DMS53 treated with DMSO at 0.1 percent for 48 hours (cell line): ENCODE measurements at regions not wholly inside any gene's neighbourhood (a gene's known extent, or its start where the extent isn't known, plus 50 kb on each side); places are given as distances from the start of the nearest gene placed in this dataset.

Experiments used
- DNase-seq: peaks from one replicate; lab custom pipeline; 2025; ENCODE audit not compliant: unreplicated experiment; lab: John Stamatoyannopoulos, UW

DNA sequence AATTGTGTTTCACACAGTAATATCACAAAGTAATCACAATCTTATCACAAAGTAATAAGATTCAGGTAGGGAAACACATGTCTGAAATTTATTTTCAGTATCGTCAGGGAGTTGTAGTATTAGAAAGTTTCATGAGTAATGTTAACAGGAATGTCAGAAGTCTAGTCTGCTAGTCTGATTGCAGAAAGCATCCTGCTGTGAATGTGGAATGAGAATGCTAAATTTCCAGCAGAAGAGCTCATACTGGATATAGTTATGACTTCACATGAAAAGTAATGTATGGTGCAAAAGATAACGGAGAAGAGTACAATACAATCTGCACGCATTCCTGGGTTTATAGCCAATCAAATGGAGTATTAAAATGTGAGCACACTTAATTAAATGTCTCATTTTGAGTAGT lies 494.7 kb upstream of the SETBP1 start:
- DNase-seq, result no peak

DNA sequence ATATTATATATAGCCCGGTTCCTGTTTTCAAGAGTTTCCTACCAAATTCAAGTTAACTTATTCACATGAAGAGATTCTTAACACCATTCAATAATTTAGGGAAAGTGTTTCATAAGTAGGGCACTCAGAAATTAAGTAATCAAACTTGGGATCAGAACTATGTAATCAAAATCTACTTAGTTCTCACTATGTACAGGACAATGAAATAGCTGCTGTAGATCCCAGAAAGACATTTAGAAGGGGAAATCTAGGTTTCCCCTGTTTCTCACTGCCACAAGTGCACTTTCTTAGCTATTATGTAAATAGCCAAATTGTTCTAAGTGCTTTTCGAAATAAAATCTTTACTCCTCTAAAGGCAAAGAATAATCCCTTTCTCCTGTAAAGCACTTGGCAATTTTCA lies 493.6 kb upstream of the SETBP1 start:
- DNase-seq, result no peak

DNA sequence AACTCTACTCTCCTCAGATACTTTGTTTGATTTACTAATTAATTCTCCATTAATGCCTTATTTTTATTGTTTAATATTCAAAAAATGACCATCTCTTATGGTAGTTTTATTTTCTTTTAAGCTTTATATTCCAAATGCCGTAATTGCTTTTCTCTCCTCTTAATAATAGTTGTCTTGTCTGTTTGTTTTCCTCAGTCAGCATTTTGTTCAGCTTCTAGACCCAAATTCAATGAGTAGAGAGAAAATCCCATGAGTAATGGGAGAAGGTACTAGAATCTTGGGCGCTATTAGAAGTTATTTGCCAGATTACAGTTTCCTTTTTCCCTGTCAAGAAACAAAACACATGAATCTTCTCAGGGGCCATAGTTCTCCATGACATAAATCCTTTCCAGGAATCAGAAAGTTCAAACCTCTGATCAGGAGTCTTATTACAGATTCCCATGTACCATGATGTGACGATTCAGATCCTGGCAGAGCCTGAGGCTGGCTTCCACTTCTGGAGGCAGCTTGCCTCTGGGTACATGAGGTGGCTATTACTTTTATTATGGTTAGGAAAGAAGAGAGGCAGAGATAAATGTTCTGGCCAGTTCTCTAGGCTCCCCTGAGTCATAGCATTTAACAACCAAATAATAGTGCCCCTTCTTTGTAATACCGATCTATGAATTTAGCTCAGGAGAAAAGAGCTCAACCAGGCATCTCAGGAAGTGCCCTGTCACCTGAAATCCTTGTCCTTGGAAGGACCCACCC lies 485.1 kb upstream of the SETBP1 start:
- DNase-seq, result no peak

DNA sequence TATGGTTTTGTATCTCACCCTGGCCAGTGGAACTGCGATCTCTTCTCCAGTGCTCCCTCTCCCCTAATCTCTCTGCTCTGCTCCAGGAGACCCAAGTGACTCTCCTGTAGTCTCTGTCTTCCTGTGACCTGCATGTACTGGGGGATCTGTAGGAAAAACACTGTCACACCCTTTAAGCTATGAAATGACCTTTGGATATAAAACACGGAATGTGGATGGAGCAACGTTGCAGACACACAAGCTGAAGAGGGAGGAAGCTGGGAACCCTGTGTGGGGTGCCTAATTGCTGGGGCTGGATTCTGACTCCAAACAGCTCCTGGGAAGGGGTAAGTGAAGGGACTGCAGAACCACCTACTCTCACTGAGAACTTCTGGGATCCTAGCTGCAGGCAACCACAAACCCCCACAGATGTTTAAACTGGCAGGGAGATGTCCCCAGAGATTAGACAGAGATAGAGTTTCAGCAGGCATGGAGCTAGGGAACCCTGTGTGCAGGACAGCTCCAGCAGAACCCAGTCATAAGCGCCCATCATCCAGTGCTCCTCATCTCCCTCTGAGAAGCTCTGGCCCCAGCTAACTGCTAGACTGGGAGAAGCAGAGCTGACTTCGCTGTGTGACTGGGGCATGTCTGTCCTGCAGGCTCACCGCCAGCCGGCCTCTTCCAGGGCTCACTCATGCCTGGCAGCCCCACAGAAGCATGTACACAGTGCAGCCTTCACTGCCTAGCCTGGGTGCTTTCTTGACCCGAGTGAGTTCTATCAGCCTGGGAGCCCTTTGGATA lies 482.7 kb upstream of the SETBP1 start:
- DNase-seq, result no peak

DNA sequence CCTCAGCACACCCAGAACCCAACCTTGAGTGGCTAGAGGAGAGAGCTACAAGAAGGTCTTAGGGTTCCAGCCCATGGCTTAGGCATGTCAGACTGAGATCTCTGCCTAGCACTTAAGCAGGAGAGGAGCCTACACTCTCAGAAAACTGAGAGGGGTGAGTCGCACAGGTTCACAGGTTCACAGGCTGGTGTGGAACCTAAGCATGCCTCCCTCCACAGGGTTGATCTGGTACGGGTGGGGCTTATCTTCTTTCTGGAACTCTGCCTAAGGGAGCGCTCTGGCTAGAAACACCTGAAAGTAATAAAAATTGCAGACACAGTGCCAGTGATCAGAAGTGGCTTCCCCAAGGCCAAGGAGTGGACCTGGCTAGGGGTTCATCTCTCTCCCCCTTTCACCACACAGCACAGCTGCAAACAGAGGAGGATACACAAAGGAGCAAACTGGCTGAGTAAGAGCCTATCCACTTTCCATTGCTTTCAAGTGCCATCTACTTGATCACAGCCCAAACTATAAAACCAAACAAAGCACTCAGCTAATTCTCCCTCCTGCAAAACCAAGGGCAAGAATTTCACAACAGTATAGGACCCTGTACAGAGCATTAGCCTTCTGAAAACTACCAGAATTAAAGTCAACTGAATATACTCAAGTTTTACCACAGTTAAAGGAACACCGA lies 481.9 kb upstream of the SETBP1 start:
- DNase-seq, result no peak

DNA sequence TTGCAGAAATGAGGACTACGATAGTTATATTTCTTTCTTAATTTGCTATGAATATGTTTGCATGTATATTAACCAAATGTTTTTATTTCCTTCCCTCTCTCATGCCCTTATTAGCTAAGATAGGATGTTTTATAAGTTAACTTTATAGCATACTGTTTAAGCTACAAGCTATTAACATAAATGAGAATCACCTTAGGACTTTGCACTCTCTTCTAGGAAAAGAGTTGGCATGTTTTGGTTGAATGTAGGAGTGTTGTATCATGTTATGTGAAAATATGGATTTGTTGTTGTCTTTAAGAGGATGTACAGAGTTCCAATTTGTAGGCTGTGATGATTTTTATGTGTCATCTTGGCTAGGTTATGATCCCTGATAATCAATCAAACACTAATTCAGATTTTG lies 467.4 kb upstream of the SETBP1 start:
- DNase-seq, result no peak

DNA sequence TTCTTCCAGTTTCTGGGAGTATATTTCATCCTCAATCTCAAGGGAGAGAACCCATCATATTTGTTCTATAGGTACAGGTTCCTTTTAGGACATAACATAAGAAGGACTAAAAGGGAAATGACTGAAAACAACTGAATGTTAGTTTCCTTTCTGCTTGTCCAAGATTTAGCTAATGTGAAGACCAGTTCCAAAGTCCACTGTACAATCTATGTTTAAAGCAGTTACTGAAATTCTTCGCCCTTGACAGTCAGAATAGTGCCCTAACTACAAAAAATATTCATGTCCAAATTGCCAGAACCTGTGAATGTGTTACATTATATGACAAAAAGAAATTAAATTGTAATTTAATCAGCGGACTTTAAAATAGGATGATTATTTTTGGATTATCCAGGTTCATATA lies 466.3 kb upstream of the SETBP1 start:
- no peak for DNase-seq

DNA sequence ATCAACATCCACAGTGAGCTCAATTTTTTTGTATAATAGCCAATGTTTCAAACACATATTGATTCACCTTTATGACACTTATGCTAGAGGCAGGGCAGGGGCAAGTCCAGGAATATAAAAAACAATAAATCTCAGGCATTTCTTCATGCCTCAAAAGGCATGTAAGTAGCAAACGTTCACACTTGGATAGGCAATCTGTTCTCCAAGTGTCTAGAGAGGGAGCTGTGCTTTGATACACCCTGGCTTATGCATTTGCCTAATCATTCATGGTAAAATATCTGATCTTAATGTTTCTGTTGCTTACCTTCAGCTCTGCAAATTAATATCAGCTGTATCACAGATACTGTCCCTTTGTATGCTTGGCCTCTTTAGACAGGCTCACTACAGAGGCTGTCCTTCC lies 464.5 kb upstream of the SETBP1 start:
- no peak for DNase-seq

DNA sequence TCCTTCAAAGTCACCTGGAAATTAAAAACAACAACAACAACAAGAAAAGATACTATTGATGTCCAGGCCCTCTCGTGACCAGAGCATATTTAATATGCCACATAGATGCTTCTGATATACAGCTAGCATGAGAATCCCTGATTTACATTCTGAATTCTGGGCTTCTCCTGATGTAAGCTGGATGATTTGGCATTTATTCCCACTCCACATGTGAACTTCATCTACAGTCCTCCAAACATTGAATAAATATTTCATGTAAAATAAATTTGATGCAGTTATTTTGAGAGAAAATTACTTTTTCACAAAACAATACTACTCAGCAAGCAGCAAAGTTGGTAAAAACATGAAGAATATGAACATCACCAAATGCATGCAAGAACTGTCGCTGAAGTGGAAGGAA lies 453.2 kb upstream of the SETBP1 start:
- DNase-seq, result no peak

DNA sequence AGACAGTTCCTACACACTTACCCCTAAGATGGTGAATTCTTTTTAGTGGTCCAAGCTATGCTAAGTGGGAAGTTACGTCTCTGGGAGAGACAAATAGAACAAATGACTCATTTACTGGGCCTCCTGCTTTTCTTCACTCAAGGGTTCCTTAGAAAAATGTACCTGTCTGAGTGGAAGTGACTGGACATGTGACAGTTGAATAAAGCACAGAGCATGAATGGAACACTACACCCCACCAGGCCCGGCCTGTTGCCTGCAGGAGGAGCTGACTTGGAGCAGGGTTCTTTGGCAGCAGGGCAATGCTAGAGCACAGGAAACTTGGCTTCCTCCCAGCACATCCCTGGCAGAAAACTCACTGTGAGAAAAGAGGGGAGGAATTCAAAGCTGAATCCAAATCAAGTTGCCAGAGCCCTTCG lies 451.0 kb upstream of the SETBP1 start:
- no peak for DNase-seq

DNA sequence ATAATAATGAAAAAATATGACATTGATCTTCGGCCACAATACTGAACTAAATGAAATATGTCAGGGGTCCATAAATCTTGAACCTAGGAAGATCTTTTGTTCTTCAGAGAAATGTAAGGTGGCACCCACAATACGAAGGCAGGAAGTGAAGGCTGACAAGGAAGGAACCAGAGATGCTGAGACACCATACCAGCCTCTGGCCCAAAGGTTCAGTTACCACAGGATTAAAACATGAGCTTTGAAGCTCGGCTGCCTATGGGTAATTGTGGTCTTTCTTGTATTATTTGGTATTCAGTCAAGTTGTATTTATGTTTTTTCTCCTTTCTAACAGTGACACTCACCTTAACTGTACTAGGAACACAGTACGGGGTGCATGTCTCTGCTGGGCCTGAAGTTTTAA lies 448.8 kb upstream of the SETBP1 start:
- DNase-seq, result no peak

DNA sequence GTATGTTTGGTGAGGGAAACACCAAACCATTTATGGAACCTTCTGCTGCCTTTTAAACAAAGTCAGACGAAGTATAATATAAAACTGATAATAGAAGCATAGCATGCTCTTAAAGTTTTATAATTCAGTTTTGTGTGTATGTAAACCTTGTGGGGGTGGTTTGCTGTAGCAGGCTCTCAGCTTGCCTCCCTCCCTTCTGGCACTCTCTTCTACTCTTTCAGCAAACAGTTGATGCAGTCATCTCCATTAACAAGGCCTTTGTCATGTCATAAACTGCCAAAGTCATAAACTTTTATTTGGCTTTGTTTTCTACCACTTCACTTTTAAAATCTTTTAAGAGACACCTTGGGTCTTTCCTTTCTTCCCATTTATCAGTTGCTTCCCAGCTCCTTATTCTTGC lies 448.2 kb upstream of the SETBP1 start:
- no peak for DNase-seq

DNA sequence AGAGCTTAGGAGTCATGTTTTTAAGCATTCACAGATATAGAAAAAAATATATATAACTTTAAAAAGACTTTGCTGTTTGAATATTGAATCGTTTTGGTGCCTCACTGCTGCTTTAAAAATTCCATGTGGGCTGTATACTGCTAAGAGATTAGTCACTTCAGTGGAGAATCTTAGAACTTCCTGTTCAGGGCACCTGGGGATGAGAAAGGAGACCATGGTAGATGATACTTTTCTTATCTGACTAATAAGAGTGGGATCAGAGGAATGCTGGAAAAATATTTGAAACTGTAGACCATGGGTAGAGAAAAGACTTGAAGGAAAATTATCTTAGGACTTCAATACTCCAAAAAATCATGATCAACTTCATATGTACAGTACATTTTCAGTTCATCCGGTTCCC lies 442.2 kb upstream of the SETBP1 start:
- no peak for DNase-seq

DNA sequence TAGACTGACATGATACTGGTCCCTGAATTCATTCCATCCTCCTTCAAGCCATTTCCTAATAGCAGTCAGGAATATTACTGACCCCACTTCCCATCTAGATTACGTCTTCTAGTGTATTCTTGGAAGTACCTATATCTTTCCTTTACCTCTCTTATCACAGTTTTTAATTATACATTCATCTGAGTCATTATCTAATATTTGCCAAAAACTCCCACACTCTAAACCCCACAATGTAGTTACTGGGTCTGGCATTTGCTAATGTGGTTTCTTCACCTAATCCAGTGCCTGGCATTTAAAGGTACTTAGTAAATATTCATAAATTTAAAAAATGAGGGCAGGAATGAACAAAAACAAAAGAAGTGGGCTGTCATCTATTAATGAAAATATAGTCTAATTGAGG lies 441.8 kb upstream of the SETBP1 start:
- no peak for DNase-seq

DNA sequence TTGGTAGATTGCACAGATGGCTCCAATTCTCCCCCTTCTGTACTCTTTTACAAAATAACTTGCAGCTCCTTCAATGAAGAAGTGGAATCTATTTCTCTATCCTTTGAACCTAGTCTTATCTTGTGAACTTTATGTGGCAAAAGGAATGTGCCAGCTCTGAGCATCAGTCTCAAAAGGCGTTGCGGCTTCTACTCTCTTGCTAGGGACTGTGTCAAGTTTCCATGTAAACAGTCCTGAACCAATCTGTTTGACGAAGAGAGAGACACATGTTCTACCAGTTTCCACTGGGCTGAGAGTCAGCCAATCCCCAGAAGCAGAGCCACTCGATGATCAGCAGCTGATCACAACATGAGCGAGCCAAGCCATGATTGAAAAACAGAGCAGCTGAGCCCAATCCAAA lies 439.7 kb upstream of the SETBP1 start:
- no peak for DNase-seq

DNA sequence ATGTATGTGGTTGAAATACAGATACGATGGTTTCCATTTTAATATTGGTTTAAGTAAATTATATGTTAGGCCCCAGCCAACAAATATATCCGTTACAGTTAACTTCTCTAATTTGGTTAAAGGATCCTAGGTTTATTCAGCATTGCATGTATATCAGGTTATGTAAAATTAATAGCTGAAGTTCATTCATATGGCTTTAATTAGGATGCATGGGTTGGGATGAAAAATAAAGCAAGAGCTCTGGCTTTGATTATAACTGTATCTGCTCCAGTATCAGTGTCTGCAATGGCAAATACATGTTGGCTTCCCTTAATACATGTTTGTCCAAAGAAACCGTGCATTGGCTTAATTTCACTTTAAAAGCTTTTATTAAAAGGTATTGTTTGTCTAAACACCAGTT lies 435.7 kb upstream of the SETBP1 start:
- no peak for DNase-seq

DNA sequence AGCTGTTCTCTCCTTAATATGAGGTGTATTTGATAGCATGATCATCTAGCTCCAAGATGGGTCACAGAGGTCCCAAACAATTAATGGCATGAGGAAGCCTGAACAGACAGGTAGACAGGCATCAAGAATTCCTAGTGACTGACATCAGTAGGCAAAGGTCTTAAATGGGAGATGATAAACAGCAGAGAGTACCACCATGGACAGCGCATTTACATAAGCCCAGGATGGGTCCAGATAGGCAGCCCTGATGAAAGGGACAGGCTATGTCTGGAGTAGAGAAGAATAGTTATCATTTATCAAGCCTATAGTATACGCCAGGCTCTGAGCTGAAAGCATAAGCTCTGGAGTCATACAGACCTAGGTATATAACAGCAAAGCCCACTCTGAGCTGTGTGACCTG lies 434.7 kb upstream of the SETBP1 start:
- DNase-seq, result no peak

DNA sequence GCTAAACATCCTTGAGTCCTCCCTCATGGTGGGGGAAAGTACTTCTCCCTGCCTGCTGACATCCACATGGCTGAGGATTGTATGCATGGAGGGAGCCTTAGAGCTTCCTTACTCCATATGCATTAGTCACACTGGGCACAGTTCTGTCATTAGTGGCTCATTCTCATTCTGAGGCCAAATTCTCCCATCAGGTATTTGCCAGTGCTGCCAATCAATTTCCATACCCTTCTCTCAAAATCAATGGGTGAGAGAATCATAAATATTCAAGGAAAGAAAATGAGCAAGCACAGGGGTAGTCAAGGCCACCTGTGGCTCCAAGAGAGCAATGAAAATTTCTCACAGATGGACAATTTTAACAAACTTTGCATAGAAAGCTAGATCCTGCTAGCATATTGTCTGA lies 422.6 kb upstream of the SETBP1 start:
- no peak for DNase-seq

DNA sequence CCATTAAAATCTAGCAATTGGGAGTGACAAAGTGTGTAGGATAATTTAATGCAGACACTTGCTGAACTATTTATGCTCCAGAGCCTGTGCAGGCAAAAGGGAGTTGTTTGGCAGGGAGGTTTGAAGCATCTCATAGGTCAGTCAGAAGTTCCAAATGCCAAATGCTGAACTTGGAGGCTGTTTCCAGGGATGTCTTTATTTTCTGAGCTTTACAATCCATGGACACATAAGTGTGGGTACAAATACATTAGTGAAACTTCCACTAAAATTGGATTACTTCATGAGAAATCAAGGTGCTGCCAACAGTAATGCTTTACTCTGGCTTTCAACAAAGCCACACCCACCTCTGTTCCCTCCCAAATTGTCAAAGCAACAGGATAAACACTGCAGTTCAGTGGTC lies 422.1 kb upstream of the SETBP1 start:
- DNase-seq, result no peak

DNA sequence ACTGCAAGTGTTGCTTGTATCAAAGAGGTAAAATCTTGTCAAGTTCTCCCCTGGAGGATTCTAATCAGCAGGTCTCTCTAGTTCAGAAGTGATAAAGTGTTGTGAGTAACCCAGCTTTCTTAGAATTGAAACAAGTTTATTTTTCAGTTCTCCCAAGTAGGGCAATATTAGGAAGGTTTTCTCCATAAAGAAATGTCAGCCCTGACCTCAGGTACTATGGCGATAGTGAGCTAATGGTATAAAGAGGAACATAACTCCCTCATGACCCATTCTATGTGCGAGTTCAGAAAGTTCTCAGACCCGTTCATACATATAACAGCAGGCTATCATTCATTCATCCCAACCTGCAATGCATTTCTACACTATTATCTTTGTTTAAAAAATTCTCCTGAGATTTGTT lies 421.1 kb upstream of the SETBP1 start:
- no peak for DNase-seq

DNA sequence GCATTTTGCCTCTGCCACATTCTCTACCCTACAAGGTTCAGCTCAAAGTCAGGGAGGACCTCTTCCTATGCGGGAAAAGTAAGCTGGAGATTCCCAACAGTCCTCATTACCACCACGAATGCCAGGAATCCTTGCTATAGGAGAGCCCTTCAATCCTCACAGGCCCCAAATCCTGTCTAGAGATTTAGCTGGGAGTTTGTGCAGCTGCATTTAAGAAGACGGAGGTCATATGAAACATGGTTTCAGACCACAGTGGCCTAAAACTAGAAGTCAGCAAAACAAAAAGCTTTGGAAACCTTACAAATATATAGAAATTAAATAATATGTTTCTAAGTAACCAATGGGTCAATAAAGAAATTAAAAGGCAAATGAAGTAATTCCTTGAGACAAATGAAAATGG lies 415.3 kb upstream of the SETBP1 start:
- DNase-seq, result no peak

DNA sequence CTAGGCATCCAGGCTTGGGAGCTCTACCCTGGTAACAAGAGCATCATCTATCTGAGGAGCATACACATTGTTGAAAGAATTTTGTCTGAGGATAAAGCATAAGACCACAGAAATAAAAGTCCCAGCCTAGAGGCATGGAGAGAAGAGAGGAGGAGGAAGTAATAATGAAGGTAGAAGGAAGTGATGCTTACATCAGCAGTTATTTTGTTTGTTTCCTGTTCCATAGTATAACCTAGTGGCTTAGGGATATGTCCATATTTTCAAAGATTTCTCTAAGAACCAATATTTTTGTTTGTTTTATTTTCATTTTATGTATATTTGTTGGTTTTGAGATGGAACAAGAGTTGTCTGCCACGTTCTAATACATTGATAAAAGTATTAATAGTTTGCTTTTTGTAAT lies 407.4 kb upstream of the SETBP1 start:
- DNase-seq, result no peak
